Peyer's patch (tissue), 4 donors: ENCODE measurements at regions not wholly inside any gene's neighbourhood (a gene's known extent, or its start where the extent isn't known, plus 50 kb on each side); places are given as distances from the start of the nearest gene placed in this dataset.

Source experiments
- DNase-seq, 3 donors: peaks; one replicate each; pipeline ENCODE4 v3.0.0-alpha.2; 2017 to 2019
- H3K27ac ChIP-seq, 4 donors: fragments of 200-600 bp; sonication (generic); one replicate each; pipeline ENCODE4 v1.5.1; 2016 to 2019
- H3K27me3 ChIP-seq, 2 donors: fragments of 200-600 bp; sonication (generic); one replicate each; pipeline ENCODE4 v1.5.1; 2019
- H3K36me3 ChIP-seq, 3 donors: fragments of 200-600 bp; sonication (generic); one replicate each; pipeline ENCODE4 v1.5.1; 2016 to 2019
- H3K4me1 ChIP-seq, 4 donors: fragments of 200-600 bp; sonication (generic); one replicate each; pipeline ENCODE4 v1.5.1; 2016 to 2019
- H3K4me3 ChIP-seq, 4 donors: fragments of 200-600 bp; sonication (generic); 1 replicate in 3 of 4; 2 replicates in 1 of 4; pipeline ENCODE4 v1.5.1; 2016 to 2019; ENCODE audit warnings: mild to moderate bottlenecking in 1 of 4
- H3K9me3 ChIP-seq, 4 donors: fragments of 200-600 bp; sonication (generic); one replicate each; pipeline ENCODE4 v1.5.1; 2016 to 2019; ENCODE audit warnings: mild to moderate bottlenecking in 1 of 4
- CTCF ChIP-seq, 6 experiments: fragments of 450-650 bp in 4 of 6; fragments of 200-600 bp in 2 of 6; sonication (generic) in 1 of 6; IDR thresholded peaks; one replicate each; pipeline ENCODE4 v1.5.1; 2017 to 2019; ENCODE audit warnings: antibody characterized with exemption in 6 of 6, mild to moderate bottlenecking in 3 of 6, moderate library complexity in 1 of 6
- POLR2A ChIP-seq, 2 donors: fragments of 450-650 bp; IDR thresholded peaks; one replicate each; pipeline ENCODE4 v1.5.1; 2017; ENCODE audit warnings: antibody characterized with exemption in 2 of 2, mild to moderate bottlenecking in 2 of 2, moderate library complexity in 2 of 2

DNA sequence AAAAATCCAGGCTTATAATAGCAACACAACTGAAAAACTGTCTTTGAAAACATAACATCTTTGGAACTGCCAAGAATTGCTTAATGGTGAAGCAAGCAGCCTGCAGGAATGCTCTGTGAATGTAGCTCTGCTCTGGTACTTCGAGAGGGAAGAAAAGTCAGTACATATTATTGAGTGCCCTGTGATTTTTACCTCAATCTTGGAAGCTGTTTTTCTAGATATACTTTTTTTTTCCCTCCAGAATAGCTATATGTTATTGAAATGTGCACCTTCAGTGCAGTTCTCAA is 508.1 kb downstream of the PCNX1 start:
- Histone ChIP-seq H3K4me3 (no peak overlapping the region), H3K9me3 (no peaks in the 10 kb centered on the region), H3K4me1 (no peaks in the 10 kb centered on the region), H3K27ac (no peak overlapping the region), H3K36me3 (no peaks in the 10 kb centered on the region), H3K27me3 (no peaks in the 10 kb centered on the region)
- no peak for DNase-seq
- TF ChIP-seq POLR2A (IDR thresholded peaks at IDR 0.05) (no peak), CTCF (IDR thresholded peaks at IDR 0.05) (no peak)

- TF ChIP-seq CTCF (IDR thresholded peaks at IDR 0.05), result no peak
- TF ChIP-seq POLR2A (IDR thresholded peaks at IDR 0.05), result no peak
- H3K4me3 ChIP-seq, result no peak overlapping the region
- no peak overlapping the region for H3K27ac ChIP-seq
- H3K27me3 ChIP-seq, result no peaks in the 10 kb centered on the region
- H3K4me1 ChIP-seq, result no peaks in the 10 kb centered on the region
- H3K36me3 ChIP-seq, result no peaks in the 10 kb centered on the region
- no peaks in the 10 kb centered on the region for H3K9me3 ChIP-seq
- DNase-seq, result no peak
These were observed 509.1 kb downstream of the PCNX1 start for GRCh38 chr14:71416392-71416791.

GRCh38 chr14:71418532-71419245 is 511.4 kb downstream of the PCNX1 start:
- Histone ChIP-seq H3K4me3 (no peak overlapping the region), H3K27me3 (no peaks in the 10 kb centered on the region), H3K27ac (no peak overlapping the region), H3K4me1 (no peaks in the 10 kb centered on the region), H3K9me3 (no peaks in the 10 kb centered on the region), H3K36me3 (no peaks in the 10 kb centered on the region)
- TF ChIP-seq CTCF (IDR thresholded peaks at IDR 0.05), result no peak
- no peak for DNase-seq

DNA sequence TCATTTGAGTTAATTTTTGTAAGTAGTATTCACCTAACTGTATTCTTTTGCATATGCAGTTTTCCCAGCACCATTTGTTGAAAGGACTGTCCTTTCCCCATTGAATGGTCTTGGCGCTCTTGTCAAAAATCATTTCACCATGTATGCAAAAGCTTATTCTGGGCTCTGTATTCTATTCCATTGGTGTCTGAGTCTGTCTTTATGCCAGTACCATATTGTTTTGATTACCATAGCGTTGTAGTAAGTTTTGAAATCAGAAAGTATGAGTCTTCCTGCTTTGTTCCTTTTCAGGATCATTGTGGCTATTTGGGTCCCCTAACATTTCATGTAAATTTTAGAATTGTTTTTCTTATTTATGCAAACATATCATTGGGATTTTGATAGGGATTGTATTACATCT is 508.7 kb upstream of the RGS6 start:
- no peak for TF ChIP-seq CTCF (IDR thresholded peaks at IDR 0.05)
- TF ChIP-seq POLR2A (IDR thresholded peaks at IDR 0.05), result no peak
- no peaks in the 10 kb centered on the region for H3K36me3 ChIP-seq
- H3K9me3 ChIP-seq, result peaks cover 0 to 6% (median 0%) of the 10 kb centered on the region in 4 donors
- no peaks in the 10 kb centered on the region for H3K27me3 ChIP-seq
- no peak overlapping the region for H3K4me3 ChIP-seq
- no peak overlapping the region for H3K27ac ChIP-seq
- H3K4me1 ChIP-seq, result no peaks in the 10 kb centered on the region
- DNase-seq, result no peak

GRCh38 chr14:71424941-71425340 is 507.3 kb upstream of the RGS6 start:
- DNase-seq, result no peak
- Histone ChIP-seq H3K4me1 (no peaks in the 10 kb centered on the region), H3K9me3 (peaks cover 0 to 6% (median 0%) of the 10 kb centered on the region in 4 donors), H3K27me3 (no peaks in the 10 kb centered on the region), H3K4me3 (no peak overlapping the region), H3K36me3 (no peaks in the 10 kb centered on the region), H3K27ac (no peak overlapping the region)
- TF ChIP-seq POLR2A (IDR thresholded peaks at IDR 0.05) (no peak), CTCF (IDR thresholded peaks at IDR 0.05) (no peak)

GRCh38 chr14:71426001-71426400 is 506.2 kb upstream of the RGS6 start:
- no peak overlapping the region for H3K4me3 ChIP-seq
- TF ChIP-seq CTCF (IDR thresholded peaks at IDR 0.05) (no peak), POLR2A (IDR thresholded peaks at IDR 0.05) (no peak)
- DNase-seq, result no peak
- H3K27ac ChIP-seq, result no peak overlapping the region
- H3K36me3 ChIP-seq, result no peaks in the 10 kb centered on the region
- H3K4me1 ChIP-seq, result no peaks in the 10 kb centered on the region
- H3K27me3 ChIP-seq, result no peaks in the 10 kb centered on the region
- H3K9me3 ChIP-seq, result peaks cover 0 to 6% (median 0%) of the 10 kb centered on the region in 4 donors
